Liver (tissue), 8 donors: ENCODE measurements at regions not wholly inside any gene's neighbourhood (a gene's known extent, or its start where the extent isn't known, plus 50 kb on each side); places are given as distances from the start of the nearest gene placed in this dataset.

ENCODE experiments used
- DNase-seq: peaks from one replicate; pipeline ENCODE4 v3.0.0-alpha.2; 2017; ENCODE audit warnings: low spot score
- H3K27ac ChIP-seq, 2 donors: one replicate each; pipeline ENCODE4 v1.7.0; 2013; ENCODE audit warnings: inconsistent platforms in 2 of 2, low read length in 2 of 2, control low read depth in 1 of 2, low read depth in 1 of 2, mild to moderate bottlenecking in 1 of 2
- H3K27me3 ChIP-seq, 4 donors: one replicate each; pipeline versions ENCODE4 v1.6.1 to v1.7.0; 2013; ENCODE audit warnings: low read length in 3 of 4, inconsistent platforms in 1 of 4, mild to moderate bottlenecking in 1 of 4, moderate library complexity in 1 of 4; ENCODE audit not compliant: control insufficient read depth in 4 of 4, insufficient read depth in 4 of 4
- H3K36me3 ChIP-seq, 4 donors: one replicate each; pipeline versions ENCODE4 v1.6.1 to v1.7.0; 2013; ENCODE audit warnings: low read length in 3 of 4, mild to moderate bottlenecking in 3 of 4, low read depth in 1 of 4, moderate library complexity in 1 of 4; ENCODE audit not compliant: control insufficient read depth in 4 of 4, insufficient read depth in 3 of 4
- H3K4me1 ChIP-seq, 4 donors: one replicate each; pipeline versions ENCODE4 v1.6.1 to v1.7.0; 2013; ENCODE audit warnings: low read length in 3 of 4, mild to moderate bottlenecking in 3 of 4, moderate library complexity in 1 of 4; ENCODE audit not compliant: control insufficient read depth in 4 of 4, insufficient read depth in 4 of 4
- H3K4me3 ChIP-seq, 3 donors: one replicate each; pipeline versions ENCODE4 v1.6.1 to v1.7.0; 2013; ENCODE audit warnings: low read length in 3 of 3, control low read depth in 1 of 3, low read depth in 1 of 3, mild to moderate bottlenecking in 1 of 3
- H3K9ac ChIP-seq, 2 donors: one replicate each; pipeline ENCODE4 v1.7.0; 2013; ENCODE audit warnings: low read length in 2 of 2, mild to moderate bottlenecking in 2 of 2, moderate library complexity in 2 of 2, control low read depth in 1 of 2, low read depth in 1 of 2
- H3K9me3 ChIP-seq, 4 donors: one replicate each; pipeline versions ENCODE4 v1.6.1 to v1.7.0; 2013; ENCODE audit warnings: low read length in 3 of 4; ENCODE audit not compliant: control insufficient read depth in 4 of 4
- ATF3 ChIP-seq: IDR thresholded peaks from 2 replicates; pipeline ENCODE4 v1.6.1; 2016; ENCODE audit warnings: antibody characterized with exemption
- CTCF ChIP-seq: fragments of 150-350 bp; IDR thresholded peaks from 2 replicates; pipeline ENCODE4 v1.5.1; 2017; ENCODE audit warnings: improper control_type of control experiment, low read depth, low read length; ENCODE audit not compliant: missing input control
- EGR1 ChIP-seq, 2 donors: IDR thresholded peaks; 2 replicates each; pipeline ENCODE4 v1.6.1; 2016 to 2018; ENCODE audit warnings: antibody characterized with exemption in 2 of 2, low read depth in 2 of 2
- FOXA1 ChIP-seq: IDR thresholded peaks from 2 replicates; pipeline ENCODE4 v1.6.1; 2016; ENCODE audit warnings: antibody characterized with exemption
- FOXA2 ChIP-seq: IDR thresholded peaks from 2 replicates; pipeline ENCODE4 v1.6.1; 2016; ENCODE audit warnings: antibody characterized with exemption
- GABPA ChIP-seq, 2 donors: IDR thresholded peaks in 1 of 2; conservative IDR thresholded peaks in 1 of 2; 2 replicates each; pipeline ENCODE4 v1.6.1; 2016; ENCODE audit warnings: antibody characterized with exemption in 2 of 2, mild to moderate bottlenecking in 1 of 2, moderate library complexity in 1 of 2
- HNF4A ChIP-seq, 2 donors: conservative IDR thresholded peaks; 2 replicates each; pipeline ENCODE4 v1.6.1; 2016; ENCODE audit warnings: antibody characterized with exemption in 2 of 2, mild to moderate bottlenecking in 2 of 2
- HNF4G ChIP-seq: IDR thresholded peaks from 2 replicates; pipeline ENCODE4 v1.6.1; 2016; ENCODE audit warnings: antibody characterized with exemption
- MAX ChIP-seq: IDR thresholded peaks from 2 replicates; pipeline ENCODE4 v1.6.1; 2016; ENCODE audit warnings: antibody characterized with exemption
- NR2F2 ChIP-seq: IDR thresholded peaks from 2 replicates; pipeline ENCODE4 v1.6.1; 2016; ENCODE audit warnings: antibody characterized with exemption
- RAD21 ChIP-seq, 2 donors: IDR thresholded peaks; 2 replicates each; pipeline ENCODE4 v1.6.1; 2016; ENCODE audit warnings: antibody characterized with exemption in 2 of 2, mild to moderate bottlenecking in 2 of 2
- REST ChIP-seq: IDR thresholded peaks from 2 replicates; pipeline ENCODE4 v1.6.1; 2016; ENCODE audit warnings: antibody characterized with exemption, mild to moderate bottlenecking
- RXRA ChIP-seq, 2 donors: IDR thresholded peaks; 2 replicates each; pipeline ENCODE4 v1.6.1; 2017 to 2018; ENCODE audit warnings: antibody characterized with exemption in 2 of 2, mild to moderate bottlenecking in 1 of 2
- SP1 ChIP-seq: IDR thresholded peaks from 2 replicates; pipeline ENCODE4 v1.6.1; 2018; ENCODE audit warnings: antibody characterized with exemption, mild to moderate bottlenecking
- TAF1 ChIP-seq: conservative IDR thresholded peaks from 2 replicates; pipeline ENCODE4 v1.6.1; 2016; ENCODE audit warnings: antibody characterized with exemption, mild to moderate bottlenecking
- YY1 ChIP-seq: IDR thresholded peaks from 2 replicates; pipeline ENCODE4 v1.6.1; 2016; ENCODE audit warnings: antibody characterized with exemption, mild to moderate bottlenecking
- ZBTB33 ChIP-seq: IDR thresholded peaks from 2 replicates; pipeline ENCODE4 v1.6.1; 2016; ENCODE audit warnings: antibody characterized with exemption
- WGBS: extraction: QIAGEN DNeasy Blood & Tissue Kit; methylation state at CpG from one replicate; pipeline ENCODE4 v1.1.7; 2013; 5-methylcytosine and 5-hydroxymethylcytosine counted together
- donor health status: healthy.
- donor health status: healthy.
- donor health status: healthy.
- donor health status: healthy.
- donor health status: healthy.

GRCh38 chr4:56142088-56142487 is 193.3 kb downstream of the CEP135 start:
- Histone ChIP-seq H3K9ac (no peak overlapping the region), H3K9me3 (no peaks in the 10 kb centered on the region), H3K36me3 (no peaks in the 10 kb centered on the region), H3K27me3 (no peaks in the 10 kb centered on the region), H3K27ac (no peak overlapping the region), H3K4me1 (no peaks in the 10 kb centered on the region), H3K4me3 (no peak overlapping the region)
- no peak for DNase-seq
- 94% methylated on average over 1 of the region's 1 CpG for WGBS
- no peak for TF ChIP-seq ATF3
- TF ChIP-seq RAD21 (IDR thresholded peaks at IDR 0.05) = no peak
- no peak for TF ChIP-seq HNF4G
- no peak for TF ChIP-seq ZBTB33
- TF ChIP-seq RXRA (IDR thresholded peaks at IDR 0.05) = no peak
- TF ChIP-seq MAX = no peak
- no peak for TF ChIP-seq NR2F2
- TF ChIP-seq CTCF = no peak
- TF ChIP-seq YY1 = no peak
- TF ChIP-seq GABPA (IDR thresholded peaks at IDR 0.05 in 1 of 2, conservative IDR thresholded peaks at IDR 0.05 in 1 of 2) = no peak
- no peak for TF ChIP-seq FOXA2
- TF ChIP-seq SP1 = no peak
- no peak for TF ChIP-seq FOXA1
- TF ChIP-seq EGR1 (IDR thresholded peaks at IDR 0.05; ENCODE audit: low read depth in 2 of 2) = no peak
- TF ChIP-seq HNF4A (conservative IDR thresholded peaks at IDR 0.05) = no peak
- TF ChIP-seq TAF1 = no peak
- no peak for TF ChIP-seq REST
